Right lobe of liver (tissue), 6 donors: ENCODE measurements at regions not wholly inside any gene's neighbourhood (a gene's known extent, or its start where the extent isn't known, plus 50 kb on each side); places are given as distances from the start of the nearest gene placed in this dataset.

Experiments
- ATAC-seq, 4 donors: fragments of 200-7000 bp; cut with Tn5 transposase; one replicate each; pipeline ENCODE4 v1.9.1; 2020; ENCODE audit warnings: mild to moderate bottlenecking in 4 of 4, moderate library complexity in 4 of 4
- DNase-seq, 3 donors: peaks; one replicate each; pipeline ENCODE4 v3.0.0-alpha.2; 2020
- H3K27ac ChIP-seq, 3 donors: fragments of 200-600 bp; one replicate each; pipeline ENCODE4 v1.8.0; 2022
- H3K27me3 ChIP-seq, 2 donors: fragments of 200-600 bp; one replicate each; pipeline ENCODE4 v1.8.0; 2022
- H3K36me3 ChIP-seq, 4 donors: fragments of 200-600 bp; sonication (generic) in 1 of 4; one replicate each; pipeline versions ENCODE4 v1.5.1 to v1.8.0; 2017 to 2022; ENCODE audit warnings: control low read depth in 1 of 4
- H3K4me1 ChIP-seq, 4 donors: fragments of 200-600 bp; sonication (generic) in 1 of 4; one replicate each; pipeline versions ENCODE4 v1.5.1 to v1.8.0; 2017 to 2022; ENCODE audit warnings: control low read depth in 1 of 4
- H3K4me3 ChIP-seq, 3 donors: fragments of 200-600 bp; one replicate each; pipeline ENCODE4 v1.8.0; 2022
- H3K9me3 ChIP-seq, 4 donors: fragments of 200-600 bp; sonication (generic) in 1 of 4; one replicate each; pipeline versions ENCODE4 v1.5.1 to v1.8.0; 2017 to 2022; ENCODE audit warnings: control low read depth in 1 of 4
- POLR2A ChIP-seq: fragments of 450-650 bp; IDR thresholded peaks from one replicate; pipeline ENCODE4 v1.6.1; 2017; ENCODE audit warnings: antibody characterized with exemption, mild to moderate bottlenecking
- WGBS: methylation state at CpG from one replicate; pipeline ENCODE4 v1.1.6; 2018; ENCODE audit warnings: low coverage, low lambda C conversion rate; ENCODE audit not compliant: insufficient coverage; ENCODE audit errors: missing lambda C conversion rate; 5-methylcytosine and 5-hydroxymethylcytosine counted together
- intact Hi-C, 2 donors: fragments of 100-400 bp; cut with DNase I; formaldehyde crosslinking; loops; one replicate each; pipeline versions ENCODE4 v1.11.2 to v1.14.1; 2022
- TF ChIP-seq, protein P1 (sequence below), 4 donors: fragments of 200-600 bp in 3 of 4; fragments of 450-650 bp in 1 of 4; IDR thresholded peaks; one replicate each; pipeline versions ENCODE4 v1.5.1 to v1.8.0; 2016 to 2022; ENCODE audit warnings: antibody characterized with exemption in 4 of 4, mild to moderate bottlenecking in 2 of 4
- donor health status: DM: no; HTN: yes; CAD: no.
- donor health status: DM: no; HTN: no; CAD: no.
- donor health status: DM: no; HTN: no; CAD: no.
- donor health status: DM: no; HTN: yes; CAD: no.
- donor health status: DM: no; HTN: yes; CAD: no.

DNA sequence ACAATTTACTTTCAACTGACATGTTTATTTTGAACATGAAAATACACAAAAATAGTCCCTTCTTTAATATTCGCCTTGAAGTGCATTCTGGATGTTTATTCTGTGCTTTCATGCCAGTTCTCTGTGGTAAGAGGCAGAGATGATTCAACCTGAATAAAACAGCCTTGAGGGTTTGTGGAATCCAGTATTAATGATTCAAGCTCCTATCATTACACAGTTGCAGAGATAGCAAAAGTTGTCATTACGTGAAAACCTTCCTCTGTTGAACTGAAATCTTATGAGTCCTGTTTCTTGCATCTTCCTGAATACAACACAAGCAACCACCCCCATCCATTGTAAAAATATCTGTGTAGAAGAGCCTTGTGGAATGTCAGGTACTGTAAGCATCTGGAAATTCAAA, 142.3 kb upstream of the HTR2A start:
- intact Hi-C loops = no loop called here
- Histone ChIP-seq H3K9me3 (no peaks in the 10 kb centered on the region), H3K27me3 (no peaks in the 10 kb centered on the region), H3K4me3 (no peak overlapping the region), H3K4me1 (no peaks in the 10 kb centered on the region), H3K36me3 (no peaks in the 10 kb centered on the region), H3K27ac (no peak overlapping the region)
- WGBS = 85% methylated on average over 2 of the region's 2 CpGs
- ATAC-seq = no peak
- DNase-seq = no peak
- TF ChIP-seq, protein P1, sequence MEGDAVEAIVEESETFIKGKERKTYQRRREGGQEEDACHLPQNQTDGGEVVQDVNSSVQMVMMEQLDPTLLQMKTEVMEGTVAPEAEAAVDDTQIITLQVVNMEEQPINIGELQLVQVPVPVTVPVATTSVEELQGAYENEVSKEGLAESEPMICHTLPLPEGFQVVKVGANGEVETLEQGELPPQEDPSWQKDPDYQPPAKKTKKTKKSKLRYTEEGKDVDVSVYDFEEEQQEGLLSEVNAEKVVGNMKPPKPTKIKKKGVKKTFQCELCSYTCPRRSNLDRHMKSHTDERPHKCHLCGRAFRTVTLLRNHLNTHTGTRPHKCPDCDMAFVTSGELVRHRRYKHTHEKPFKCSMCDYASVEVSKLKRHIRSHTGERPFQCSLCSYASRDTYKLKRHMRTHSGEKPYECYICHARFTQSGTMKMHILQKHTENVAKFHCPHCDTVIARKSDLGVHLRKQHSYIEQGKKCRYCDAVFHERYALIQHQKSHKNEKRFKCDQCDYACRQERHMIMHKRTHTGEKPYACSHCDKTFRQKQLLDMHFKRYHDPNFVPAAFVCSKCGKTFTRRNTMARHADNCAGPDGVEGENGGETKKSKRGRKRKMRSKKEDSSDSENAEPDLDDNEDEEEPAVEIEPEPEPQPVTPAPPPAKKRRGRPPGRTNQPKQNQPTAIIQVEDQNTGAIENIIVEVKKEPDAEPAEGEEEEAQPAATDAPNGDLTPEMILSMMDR (IDR thresholded peaks at IDR 0.05) = no peak
- TF ChIP-seq POLR2A = no peak

DNA sequence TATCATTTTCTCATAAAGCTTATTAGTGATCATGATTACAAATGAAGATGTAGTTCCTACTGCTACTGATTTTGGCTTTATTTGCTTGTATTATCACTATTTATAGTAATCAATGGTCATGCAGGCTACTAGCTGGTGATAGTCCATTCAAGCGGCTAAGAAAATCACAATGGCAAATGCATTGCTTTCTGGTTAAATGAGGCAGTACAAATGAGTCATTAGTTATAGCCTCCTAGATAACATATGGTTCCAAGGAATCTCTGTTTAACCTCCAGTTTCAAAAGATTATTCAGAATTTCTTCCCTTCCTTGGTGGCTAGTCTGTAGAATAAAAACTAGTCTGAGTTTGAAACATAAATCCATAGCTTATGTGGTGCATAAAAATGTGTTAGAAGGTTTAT, 141.3 kb upstream of the HTR2A start:
- Histone ChIP-seq H3K9me3 (no peaks in the 10 kb centered on the region), H3K4me1 (no peaks in the 10 kb centered on the region), H3K4me3 (no peak overlapping the region), H3K27ac (no peak overlapping the region), H3K36me3 (no peaks in the 10 kb centered on the region), H3K27me3 (no peaks in the 10 kb centered on the region)
- ATAC-seq (no peak), DNase-seq (no peak)
- TF ChIP-seq, protein P1 (IDR thresholded peaks at IDR 0.05) = no peak
- TF ChIP-seq POLR2A = no peak
- intact Hi-C loops = no loop called here
- 90% methylated on average over 1 of the region's 1 CpG for WGBS

DNA sequence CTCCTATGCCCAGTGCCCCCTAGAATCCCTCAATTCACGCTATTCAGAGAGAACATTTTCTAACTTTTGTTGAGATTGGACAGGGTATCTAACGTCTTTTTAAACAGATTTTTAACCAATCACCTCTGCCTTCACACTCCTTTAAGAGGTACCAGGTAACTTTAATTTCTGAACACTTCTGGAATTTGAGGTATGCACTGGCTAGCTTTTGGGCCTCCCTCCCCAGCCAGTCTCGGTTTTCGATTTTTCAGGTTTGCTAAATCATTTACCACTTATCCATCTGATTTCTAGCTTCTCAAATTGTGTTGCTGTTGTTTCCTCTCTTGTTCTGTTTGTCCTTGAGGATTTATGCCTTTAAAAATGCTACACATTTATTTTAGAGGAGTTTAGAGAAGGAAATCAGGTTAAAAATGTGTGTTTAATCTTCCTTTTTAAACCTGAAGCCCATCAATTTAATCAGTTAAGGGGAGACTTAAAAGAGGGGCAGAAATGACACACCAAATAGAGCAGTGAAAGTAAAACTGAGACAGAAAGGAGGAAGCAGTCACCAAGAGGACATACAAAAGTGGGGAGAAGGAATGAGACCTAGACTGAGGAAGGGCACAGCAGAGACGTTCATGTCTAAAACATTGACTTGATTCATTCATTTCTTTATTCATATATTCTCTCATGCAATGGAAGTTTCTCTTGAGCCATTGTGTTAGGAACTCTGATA, 139.6 kb upstream of the HTR2A start:
- Histone ChIP-seq H3K27ac (no peak overlapping the region), H3K4me1 (no peaks in the 10 kb centered on the region), H3K4me3 (no peak overlapping the region), H3K27me3 (no peaks in the 10 kb centered on the region), H3K36me3 (no peaks in the 10 kb centered on the region), H3K9me3 (no peaks in the 10 kb centered on the region)
- TF ChIP-seq, protein P1 (IDR thresholded peaks at IDR 0.05) = no peak
- TF ChIP-seq POLR2A = no peak
- 55% methylated on average over 5 of the region's 5 CpGs for WGBS
- DNase-seq (no peak), ATAC-seq (no peak)
- intact Hi-C loops = no loop called here

DNA sequence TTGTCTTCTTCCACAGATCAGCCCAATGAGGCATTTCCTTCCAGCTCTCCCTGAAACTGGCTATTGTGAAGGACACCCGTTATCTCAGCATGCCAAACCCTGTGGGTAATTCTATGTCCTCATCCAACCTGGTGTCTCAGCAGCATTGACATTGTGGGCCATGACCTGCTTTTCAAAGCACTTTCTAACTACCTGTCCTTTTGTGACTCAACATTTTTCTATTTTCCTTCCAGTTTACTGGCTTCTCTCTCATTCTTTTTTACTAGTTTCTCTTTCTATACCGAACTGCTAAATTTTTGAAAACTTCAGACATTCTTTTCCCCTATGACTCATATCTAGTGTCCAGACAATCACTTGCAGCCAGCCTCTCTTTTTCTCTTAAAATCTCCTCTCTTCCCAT, 136.4 kb upstream of the HTR2A start:
- H3K27ac ChIP-seq = no peak overlapping the region
- DNase-seq (no peak), ATAC-seq (no peak)
- 56% methylated on average over 2 of the region's 2 CpGs for WGBS
- intact Hi-C loops = no loop called here
- no peaks in the 10 kb centered on the region for H3K36me3 ChIP-seq
- TF ChIP-seq, protein P1 (IDR thresholded peaks at IDR 0.05) = no peak
- TF ChIP-seq POLR2A = no peak
- no peak overlapping the region for H3K4me3 ChIP-seq
- H3K4me1 ChIP-seq = no peaks in the 10 kb centered on the region
- H3K27me3 ChIP-seq = no peaks in the 10 kb centered on the region
- no peaks in the 10 kb centered on the region for H3K9me3 ChIP-seq
